ENCODE measurements at regions not wholly inside any gene's neighbourhood (a gene's known extent, or its start where the extent isn't known, plus 50 kb on each side); places are given as distances from the start of the nearest gene placed in this dataset.

DNA sequence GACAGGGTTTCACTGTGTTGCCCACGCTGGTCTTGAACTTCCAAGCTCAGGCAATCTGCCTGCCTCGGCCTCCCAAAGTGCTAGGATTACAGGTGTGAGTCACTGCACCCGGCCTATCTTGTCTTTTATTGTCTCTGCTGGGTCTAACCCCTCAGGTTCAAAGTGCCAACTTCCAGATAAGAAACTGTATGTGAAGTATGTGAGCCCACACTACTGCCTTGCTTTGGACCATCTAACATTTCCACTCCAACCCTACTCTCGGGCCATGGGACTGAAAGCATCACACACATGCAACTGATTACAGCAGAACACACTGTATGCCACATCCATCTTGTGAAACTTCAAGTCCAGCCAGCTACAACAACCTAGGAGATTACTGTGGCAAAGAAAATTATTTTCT, 256.1 kb upstream of the VEPH1 start:
- Histone ChIP-seq H3K9me3 (ENCODE audit: control insufficient read depth, low read length) (no peaks in the 10 kb centered on the region), H3K4me1 (ENCODE audit: control insufficient read depth, insufficient read depth, low read length) (no peaks in the 10 kb centered on the region), H3K4me3 (ENCODE audit: low read length) (no peak overlapping the region), H3K27ac (ENCODE audit: low read length) (no peak overlapping the region), H3K27me3 (ENCODE audit: control insufficient read depth, insufficient read depth) (no peaks in the 10 kb centered on the region)
- intact Hi-C loops (cut with DNase I): no loop called here
- ATAC-seq (no peak), DNase-seq (no peak)
- WGBS: 58% methylated on average over 4 of the region's 4 CpGs

DNA sequence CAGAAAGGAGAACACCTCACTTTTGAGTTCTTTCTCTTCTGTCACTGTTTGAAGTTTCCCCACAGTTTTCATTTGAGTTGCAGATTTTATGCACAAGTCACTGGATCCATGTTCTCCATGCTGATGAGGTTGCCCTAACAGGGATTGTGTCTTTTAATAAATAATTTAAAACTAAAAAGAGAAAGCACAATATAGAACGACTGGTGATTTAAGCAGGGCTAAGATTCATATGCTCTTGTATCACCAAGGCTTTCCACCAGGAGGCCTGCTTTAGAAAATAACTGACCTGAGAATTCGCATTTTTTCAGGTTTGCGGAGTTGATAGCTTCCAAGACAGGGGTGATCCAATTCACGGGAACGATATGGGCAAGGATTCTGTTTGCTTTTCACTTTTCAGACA, 252.0 kb upstream of the VEPH1 start:
- intact Hi-C loops (cut with DNase I): no loop called here
- no peaks in the 10 kb centered on the region for H3K27me3 ChIP-seq (ENCODE audit: control insufficient read depth, insufficient read depth)
- H3K4me1 ChIP-seq (ENCODE audit: control insufficient read depth, insufficient read depth, low read length): no peaks in the 10 kb centered on the region
- no peaks in the 10 kb centered on the region for H3K9me3 ChIP-seq (ENCODE audit: control insufficient read depth, low read length)
- DNase-seq (no peak), ATAC-seq (no peak)
- H3K27ac ChIP-seq (ENCODE audit: low read length): no peak overlapping the region
- H3K4me3 ChIP-seq (ENCODE audit: low read length): no peak overlapping the region
- 68% methylated on average over 5 of the region's 5 CpGs for WGBS

DNA sequence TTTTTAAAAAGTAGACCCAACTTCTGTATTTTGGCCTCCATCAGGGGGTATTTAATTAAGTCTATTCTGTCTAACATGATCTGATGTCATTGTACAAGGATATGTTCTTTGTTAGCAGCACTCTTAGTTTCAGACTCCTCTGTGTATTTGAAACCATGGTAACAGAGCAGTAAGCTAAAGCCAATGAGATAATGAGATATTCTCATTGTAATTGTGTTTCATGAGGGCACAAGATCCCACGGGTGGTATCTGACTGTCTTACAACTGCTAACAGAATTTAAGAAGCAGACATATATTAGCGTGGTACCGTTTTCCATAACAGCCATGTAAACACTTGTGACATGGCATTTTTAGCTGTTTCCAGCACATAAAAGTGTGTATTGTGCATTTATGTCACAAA, 251.2 kb upstream of the VEPH1 start:
- Histone ChIP-seq H3K9me3 (ENCODE audit: control insufficient read depth, low read length) (no peaks in the 10 kb centered on the region), H3K27me3 (ENCODE audit: control insufficient read depth, insufficient read depth) (no peaks in the 10 kb centered on the region), H3K4me3 (ENCODE audit: low read length) (peak overlapping the region; percentile 15), H3K4me1 (ENCODE audit: control insufficient read depth, insufficient read depth, low read length) (no peaks in the 10 kb centered on the region), H3K27ac (ENCODE audit: low read length) (no peak overlapping the region)
- 31% methylated on average over 3 of the region's 3 CpGs for WGBS
- ATAC-seq: peak in 1 of 2 donors; percentile 45
- intact Hi-C loops (cut with DNase I): no loop called here
- no peak for DNase-seq

DNA sequence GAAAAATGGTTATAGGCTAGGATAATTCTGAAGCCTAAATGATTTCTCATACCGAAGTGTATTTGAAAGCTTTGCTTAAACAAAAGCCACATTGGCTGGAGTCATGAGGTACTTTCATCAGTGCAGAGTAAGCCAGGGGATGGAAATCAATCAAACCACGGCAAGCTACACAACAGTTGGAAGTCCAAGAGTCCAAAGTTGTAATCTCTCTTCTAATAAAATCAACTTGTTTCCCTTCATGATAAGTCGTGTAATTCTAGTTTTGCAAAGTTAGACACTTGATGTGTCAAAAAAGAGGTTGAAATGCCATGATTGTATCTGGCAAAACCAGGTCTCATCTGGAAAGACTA, 250.5 kb upstream of the VEPH1 start:
- H3K9me3 ChIP-seq (ENCODE audit: control insufficient read depth, low read length): no peaks in the 10 kb centered on the region
- intact Hi-C loops (cut with DNase I): no loop called here
- no peak overlapping the region for H3K27ac ChIP-seq (ENCODE audit: low read length)
- no peak for ATAC-seq
- H3K4me3 ChIP-seq (ENCODE audit: low read length): no peak overlapping the region
- WGBS: 51% methylated on average over 3 of the region's 3 CpGs
- no peaks in the 10 kb centered on the region for H3K4me1 ChIP-seq (ENCODE audit: control insufficient read depth, insufficient read depth, low read length)
- H3K27me3 ChIP-seq (ENCODE audit: control insufficient read depth, insufficient read depth): no peaks in the 10 kb centered on the region
- no peak for DNase-seq

DNA sequence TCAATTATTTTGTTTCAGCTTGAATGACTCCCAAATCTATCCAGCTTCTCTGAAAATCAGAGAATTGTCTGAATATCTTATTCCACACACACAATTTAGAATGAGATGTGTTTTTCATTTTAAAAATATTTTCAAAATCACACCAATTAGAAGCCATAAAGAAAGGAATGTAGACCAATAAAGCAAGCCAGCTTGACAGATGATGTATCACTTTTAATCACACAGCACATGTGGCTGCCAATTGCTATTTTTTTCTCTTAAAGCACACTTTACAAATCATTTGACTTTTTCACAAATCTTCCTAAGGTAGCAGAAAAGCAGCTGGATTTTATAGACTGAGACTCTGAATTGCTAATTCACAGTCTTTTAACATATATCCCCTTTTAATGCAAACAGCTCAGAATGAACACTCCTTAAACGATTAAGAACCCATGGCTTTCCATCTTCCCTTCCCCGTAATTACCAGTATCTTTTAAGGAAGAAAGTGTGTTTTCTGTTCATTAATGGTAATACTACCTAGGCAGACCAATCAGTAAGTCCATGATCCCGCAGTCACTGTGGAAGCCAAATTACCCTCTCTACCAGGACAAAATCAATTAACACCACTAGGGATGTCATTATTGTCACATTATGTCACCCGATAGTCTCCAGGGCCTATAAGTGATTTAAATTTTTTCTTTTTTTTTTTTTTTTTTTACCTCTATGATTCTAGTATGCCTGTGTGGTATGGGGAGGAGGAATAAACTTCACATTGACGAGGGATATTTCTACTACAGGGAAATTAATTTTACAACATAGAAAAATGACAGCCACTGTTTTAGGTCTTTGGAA, 250.0 kb upstream of the VEPH1 start:
- Histone ChIP-seq H3K4me3 (ENCODE audit: low read length) (no peak overlapping the region), H3K27ac (ENCODE audit: low read length) (no peak overlapping the region), H3K4me1 (ENCODE audit: control insufficient read depth, insufficient read depth, low read length) (no peaks in the 10 kb centered on the region), H3K9me3 (ENCODE audit: control insufficient read depth, low read length) (no peaks in the 10 kb centered on the region), H3K27me3 (ENCODE audit: control insufficient read depth, insufficient read depth) (no peaks in the 10 kb centered on the region)
- DNase-seq (no peak), ATAC-seq (no peak)
- intact Hi-C loops (cut with DNase I): no loop called here
- 83% methylated on average over 5 of the region's 5 CpGs for WGBS

DNA sequence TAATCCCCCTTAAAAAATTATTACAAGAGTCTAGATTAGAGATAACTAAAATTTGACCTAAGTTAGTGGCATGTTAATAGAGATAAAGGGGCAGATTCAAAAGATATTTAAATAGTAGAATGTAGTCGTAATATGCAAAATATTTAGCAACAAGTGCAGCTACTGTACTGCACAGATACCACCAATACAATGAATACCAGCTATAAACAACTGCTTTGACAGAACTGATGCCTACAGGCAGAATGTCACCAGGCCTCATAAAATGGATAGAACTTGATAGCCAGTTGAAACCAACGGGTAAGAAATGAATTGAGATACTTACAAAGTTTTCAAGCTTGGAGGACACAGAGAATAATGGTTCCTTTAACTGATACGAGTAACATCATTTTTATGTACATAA, 249.3 kb upstream of the VEPH1 start:
- no peaks in the 10 kb centered on the region for H3K4me1 ChIP-seq (ENCODE audit: control insufficient read depth, insufficient read depth, low read length)
- H3K4me3 ChIP-seq (ENCODE audit: low read length): no peak overlapping the region
- no peaks in the 10 kb centered on the region for H3K9me3 ChIP-seq (ENCODE audit: control insufficient read depth, low read length)
- no peak overlapping the region for H3K27ac ChIP-seq (ENCODE audit: low read length)
- intact Hi-C loops (cut with DNase I): no loop called here
- H3K27me3 ChIP-seq (ENCODE audit: control insufficient read depth, insufficient read depth): no peaks in the 10 kb centered on the region
- 46% methylated on average over 3 of the region's 3 CpGs for WGBS
- DNase-seq (no peak), ATAC-seq (no peak)

DNA sequence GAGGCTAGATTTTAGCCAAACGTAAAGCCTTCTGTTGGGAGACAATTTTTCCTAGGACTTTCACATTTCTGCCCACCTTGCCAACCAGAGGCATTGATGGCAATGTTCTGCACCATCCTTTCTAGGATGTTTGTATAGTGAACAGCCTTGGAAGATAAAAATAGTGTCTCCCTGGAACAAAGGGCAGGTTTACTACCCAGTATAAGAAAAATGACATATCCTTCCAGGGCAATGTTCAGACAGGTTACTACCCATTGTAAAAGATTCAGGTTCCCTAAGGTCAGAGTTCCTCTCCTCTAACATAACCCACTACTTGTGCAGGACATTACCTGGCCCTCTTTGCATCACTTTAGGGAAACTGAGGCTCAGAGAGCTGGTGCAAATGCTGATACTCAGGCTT, 248.2 kb upstream of the VEPH1 start:
- 77% methylated on average over 1 of the region's 1 CpG for WGBS
- ATAC-seq (no peak), DNase-seq (no peak)
- Histone ChIP-seq H3K9me3 (ENCODE audit: control insufficient read depth, low read length) (peaks cover 1% of the 10 kb centered on the region), H3K4me3 (ENCODE audit: low read length) (no peak overlapping the region), H3K27ac (ENCODE audit: low read length) (no peak overlapping the region), H3K4me1 (ENCODE audit: control insufficient read depth, insufficient read depth, low read length) (no peaks in the 10 kb centered on the region), H3K27me3 (ENCODE audit: control insufficient read depth, insufficient read depth) (no peaks in the 10 kb centered on the region)
- intact Hi-C loops (cut with DNase I): no loop called here

DNA sequence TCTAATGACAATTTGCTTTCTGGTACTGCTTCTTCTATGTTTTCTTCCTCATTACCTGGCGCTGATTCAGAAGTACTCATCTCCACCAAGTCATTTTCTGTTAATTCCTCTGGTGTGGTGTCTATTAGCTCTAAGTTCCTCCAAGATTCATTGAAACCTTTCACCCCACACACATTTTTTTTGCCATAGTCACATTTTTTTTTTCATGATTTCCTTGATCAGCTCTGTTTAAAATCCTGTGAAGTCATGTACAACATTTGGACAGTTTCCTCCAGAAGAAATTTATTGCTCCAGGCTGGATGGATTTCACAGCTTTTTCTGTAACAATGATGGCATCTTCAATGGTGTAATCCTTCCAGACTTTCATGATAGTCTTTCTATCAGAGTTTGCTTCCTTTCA, 243.2 kb upstream of the VEPH1 start:
- no peak overlapping the region for H3K27ac ChIP-seq (ENCODE audit: low read length)
- ATAC-seq: no peak
- intact Hi-C loops (cut with DNase I): no loop called here
- DNase-seq: no peak
- peaks cover 1% of the 10 kb centered on the region for H3K9me3 ChIP-seq (ENCODE audit: control insufficient read depth, low read length)
- no peaks in the 10 kb centered on the region for H3K4me1 ChIP-seq (ENCODE audit: control insufficient read depth, insufficient read depth, low read length)
- H3K27me3 ChIP-seq (ENCODE audit: control insufficient read depth, insufficient read depth): no peaks in the 10 kb centered on the region
- no peak overlapping the region for H3K4me3 ChIP-seq (ENCODE audit: low read length)
- 85% methylated on average over 1 of the region's 1 CpG for WGBS

DNA sequence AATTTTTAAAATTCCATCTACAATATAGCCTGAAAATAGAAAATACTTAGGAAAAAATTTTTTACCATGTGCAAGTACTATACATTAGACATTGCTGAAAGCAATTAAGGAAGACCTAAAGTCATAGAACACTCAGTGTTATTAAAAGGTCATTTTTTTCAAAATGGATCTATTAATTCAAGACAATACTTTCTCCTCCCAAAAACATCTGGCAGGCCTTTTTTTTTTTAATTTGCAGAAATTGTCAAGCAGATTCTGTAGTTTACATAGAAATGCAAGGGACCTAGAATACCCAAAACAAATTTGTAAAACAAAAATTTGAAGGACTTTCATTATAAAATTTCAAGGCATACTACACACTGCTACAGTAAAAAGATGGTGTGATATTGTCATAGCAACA, 238.4 kb upstream of the VEPH1 start:
- Histone ChIP-seq H3K4me3 (ENCODE audit: low read length) (no peak overlapping the region), H3K27me3 (ENCODE audit: control insufficient read depth, insufficient read depth) (no peaks in the 10 kb centered on the region), H3K4me1 (ENCODE audit: control insufficient read depth, insufficient read depth, low read length) (no peaks in the 10 kb centered on the region), H3K27ac (ENCODE audit: low read length) (no peak overlapping the region), H3K9me3 (ENCODE audit: control insufficient read depth, low read length) (no peaks in the 10 kb centered on the region)
- ATAC-seq: no peak
- DNase-seq: no peak
- intact Hi-C loops (cut with DNase I): no loop called here

DNA sequence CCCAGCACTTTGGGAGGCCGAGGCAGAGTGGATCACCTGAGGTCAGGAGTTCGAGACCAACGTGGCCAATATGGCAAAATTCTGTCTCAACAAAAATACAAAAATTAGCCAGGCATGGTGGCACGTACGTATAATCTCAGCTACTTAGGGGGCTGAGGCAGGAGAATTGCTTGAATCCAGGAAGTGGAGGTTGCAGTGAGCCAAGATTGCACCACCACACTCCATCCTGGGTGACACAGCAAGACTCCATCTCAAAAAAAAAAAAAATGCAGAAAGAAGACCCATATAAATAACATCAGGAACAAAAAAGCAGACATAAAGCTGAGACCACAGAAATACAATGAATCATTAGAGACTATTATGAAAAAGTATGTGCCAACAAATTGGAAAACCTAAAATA, 235.2 kb upstream of the VEPH1 start:
- H3K27ac ChIP-seq (ENCODE audit: low read length): no peak overlapping the region
- intact Hi-C loops (cut with DNase I): no loop called here
- H3K4me3 ChIP-seq (ENCODE audit: low read length): no peak overlapping the region
- no peaks in the 10 kb centered on the region for H3K4me1 ChIP-seq (ENCODE audit: control insufficient read depth, insufficient read depth, low read length)
- ATAC-seq (no peak), DNase-seq (no peak)
- no peaks in the 10 kb centered on the region for H3K27me3 ChIP-seq (ENCODE audit: control insufficient read depth, insufficient read depth)
- 76% methylated on average over 5 of the region's 5 CpGs for WGBS
- no peaks in the 10 kb centered on the region for H3K9me3 ChIP-seq (ENCODE audit: control insufficient read depth, low read length)

DNA sequence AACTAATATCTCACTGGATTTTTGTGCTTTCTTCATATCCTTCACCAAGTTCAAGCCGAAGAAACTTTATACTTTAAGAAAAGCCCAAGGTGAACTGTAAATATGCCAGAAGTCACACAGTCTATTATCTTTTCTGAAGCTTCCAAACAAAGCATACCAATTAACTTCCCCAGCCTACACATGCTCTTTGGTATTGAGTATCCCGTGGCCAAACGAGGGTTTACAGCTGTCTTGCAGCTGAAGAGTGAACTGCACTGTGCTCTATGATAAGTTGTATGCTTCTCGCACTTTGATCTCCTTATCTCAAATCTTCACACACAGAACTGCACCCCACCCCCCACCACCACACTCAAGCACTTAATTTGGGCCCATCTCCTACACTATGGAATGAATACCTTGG, 215.6 kb upstream of the VEPH1 start:
- intact Hi-C loops (cut with DNase I): no loop called here
- Histone ChIP-seq H3K27ac (ENCODE audit: low read length) (no peak overlapping the region), H3K4me1 (ENCODE audit: control insufficient read depth, insufficient read depth, low read length) (no peaks in the 10 kb centered on the region), H3K27me3 (ENCODE audit: control insufficient read depth, insufficient read depth) (no peaks in the 10 kb centered on the region), H3K4me3 (ENCODE audit: low read length) (no peak overlapping the region), H3K9me3 (ENCODE audit: control insufficient read depth, low read length) (no peaks in the 10 kb centered on the region)
- no peak for DNase-seq
- no peak for ATAC-seq
- 37% methylated on average over 4 of the region's 4 CpGs for WGBS

DNA sequence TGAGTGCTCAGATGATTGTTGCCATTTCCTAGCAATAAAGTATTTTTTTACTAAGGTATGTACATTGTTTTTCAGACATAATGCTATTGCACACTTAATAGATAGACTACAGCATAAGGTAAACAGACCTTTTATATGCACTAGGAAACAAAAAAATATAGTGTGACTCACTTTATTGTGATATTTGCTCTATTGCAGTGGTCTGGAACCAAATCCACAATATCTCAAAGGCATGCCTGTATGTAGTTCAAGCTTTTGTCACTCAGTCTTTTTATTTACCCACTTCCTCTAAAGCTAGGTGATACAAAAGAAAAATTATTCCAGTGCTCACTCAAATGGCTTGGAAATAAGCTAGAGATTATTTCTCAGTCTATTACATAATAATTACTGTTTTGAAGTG, 209.9 kb upstream of the VEPH1 start:
- no peaks in the 10 kb centered on the region for H3K4me1 ChIP-seq (ENCODE audit: control insufficient read depth, insufficient read depth, low read length)
- no peak for ATAC-seq
- no peak overlapping the region for H3K4me3 ChIP-seq (ENCODE audit: low read length)
- DNase-seq: no peak
- no peak overlapping the region for H3K27ac ChIP-seq (ENCODE audit: low read length)
- H3K9me3 ChIP-seq (ENCODE audit: control insufficient read depth, low read length): no peaks in the 10 kb centered on the region
- no peaks in the 10 kb centered on the region for H3K27me3 ChIP-seq (ENCODE audit: control insufficient read depth, insufficient read depth)
- intact Hi-C loops (cut with DNase I): no loop called here
